ENCODE measurements at regions not wholly inside any gene's neighbourhood (a gene's known extent, or its start where the extent isn't known, plus 50 kb on each side); places are given as distances from the start of the nearest gene placed in this dataset.

DNA sequence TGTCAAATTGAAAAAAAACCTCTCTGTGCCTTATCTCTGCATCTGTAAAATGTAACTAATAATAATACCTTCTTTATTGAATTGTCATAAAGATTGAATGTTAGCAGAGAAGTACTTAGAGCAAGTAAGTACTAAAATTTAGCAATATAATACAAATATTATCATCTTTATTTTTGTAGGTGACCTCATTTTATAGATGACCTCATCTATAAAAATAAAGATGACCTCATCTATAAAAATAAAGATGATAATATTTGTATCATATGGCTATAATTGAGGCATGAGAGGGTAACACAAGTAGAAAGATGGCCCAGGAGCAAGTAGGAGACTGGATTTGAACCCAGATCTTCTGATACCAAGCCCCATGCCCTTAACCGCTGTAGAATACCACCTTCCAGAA, 193.2 kb upstream of the FOXD3 start:
- Histone ChIP-seq H3K36me3 (replicated peaks; ENCODE audit: control insufficient read depth, insufficient read depth, low read length) (no peaks in the 10 kb centered on the region), H3K4me3 (ENCODE audit: insufficient read depth, low read depth, low read length) (no peak overlapping the region), H3K27me3 (ENCODE audit: control insufficient read depth, insufficient read depth, low read length) (no peaks in the 10 kb centered on the region)
- DNase-seq, result no peak

DNA sequence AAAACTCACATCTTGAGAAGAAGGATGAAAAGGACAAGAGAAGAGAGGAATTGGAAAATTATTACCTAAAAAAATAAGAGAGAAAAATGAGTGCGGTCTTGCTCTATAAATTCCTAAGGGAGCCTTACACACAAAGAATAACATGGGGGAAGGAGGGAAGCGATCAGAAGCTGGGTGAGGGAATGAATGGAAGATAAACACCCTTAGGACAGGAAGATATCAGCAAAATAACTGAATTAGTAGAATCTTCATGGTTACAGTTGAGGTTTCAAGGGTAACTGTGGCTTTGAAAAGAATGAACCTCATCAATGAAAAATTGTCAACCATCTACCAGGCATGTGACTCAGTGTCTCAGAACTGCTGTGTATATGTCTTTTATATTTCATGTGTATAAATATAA, 192.5 kb upstream of the FOXD3 start:
- no peaks in the 10 kb centered on the region for H3K36me3 ChIP-seq (replicated peaks; ENCODE audit: control insufficient read depth, insufficient read depth, low read length)
- DNase-seq, result no peak

DNA sequence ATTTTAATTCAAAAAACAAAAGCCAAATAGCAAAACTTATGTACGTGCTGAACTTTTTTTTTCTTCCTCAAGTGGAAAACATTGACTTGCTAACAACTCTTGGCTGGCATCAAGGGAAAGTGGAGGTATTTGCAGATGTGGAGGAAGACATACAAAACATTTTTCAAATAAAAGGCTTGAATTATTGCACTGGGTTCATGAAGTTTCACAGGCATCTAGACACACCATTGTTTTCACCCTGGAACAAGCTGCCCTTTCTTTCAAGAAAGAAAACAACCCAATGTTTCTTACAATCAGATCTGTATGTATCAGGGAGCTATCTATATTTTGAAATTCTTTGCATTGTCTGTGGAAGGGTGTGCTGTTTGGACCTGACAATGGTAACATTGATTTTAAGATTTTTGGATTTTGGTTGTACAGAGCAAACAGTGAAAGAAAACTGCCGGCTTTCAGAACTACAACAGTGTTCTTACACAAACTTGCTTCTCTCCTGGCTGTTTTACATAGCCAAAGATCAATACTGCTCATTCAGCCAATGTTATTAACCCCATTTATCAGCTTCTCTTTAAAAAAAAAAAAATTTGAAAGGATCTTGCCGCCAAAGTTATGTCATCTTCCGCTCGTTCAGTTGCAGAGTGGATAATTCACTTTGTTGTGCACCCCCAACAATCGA, 187.7 kb upstream of the FOXD3 start:
- no peak overlapping the region for H3K4me3 ChIP-seq (ENCODE audit: insufficient read depth, low read depth, low read length)
- no peak for DNase-seq
- no peaks in the 10 kb centered on the region for H3K27me3 ChIP-seq (ENCODE audit: control insufficient read depth, insufficient read depth, low read length)
- H3K36me3 ChIP-seq (replicated peaks; ENCODE audit: control insufficient read depth, insufficient read depth, low read length), result no peaks in the 10 kb centered on the region

More for the DNA sequence above, 192.5 kb upstream of the FOXD3 start:
- H3K4me3 ChIP-seq (ENCODE audit: insufficient read depth, low read depth, low read length), result no peak overlapping the region
- no peaks in the 10 kb centered on the region for H3K27me3 ChIP-seq (ENCODE audit: control insufficient read depth, insufficient read depth, low read length)

DNA sequence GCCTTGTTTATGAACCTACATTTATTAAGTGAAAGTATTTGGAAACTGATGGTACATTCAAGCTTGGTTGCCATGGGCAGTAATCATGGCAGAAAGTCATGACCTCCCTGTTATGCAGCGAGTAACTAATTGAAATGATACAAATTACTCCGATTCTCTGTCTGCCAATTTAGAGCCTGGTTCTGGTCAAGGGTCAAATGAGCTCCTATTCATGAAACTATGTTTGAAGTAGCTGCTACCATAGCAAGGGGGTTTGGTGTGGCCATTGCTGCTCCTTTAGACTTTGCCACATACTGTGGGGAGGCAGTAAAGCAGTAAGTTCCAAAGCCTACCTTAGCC, 187.2 kb upstream of the FOXD3 start:
- H3K4me3 ChIP-seq (ENCODE audit: insufficient read depth, low read depth, low read length), result no peak overlapping the region
- H3K36me3 ChIP-seq (replicated peaks; ENCODE audit: control insufficient read depth, insufficient read depth, low read length), result no peaks in the 10 kb centered on the region
- no peaks in the 10 kb centered on the region for H3K27me3 ChIP-seq (ENCODE audit: control insufficient read depth, insufficient read depth, low read length)
- DNase-seq, result no peak

- no peak overlapping the region for H3K4me3 ChIP-seq (ENCODE audit: insufficient read depth, low read depth, low read length)
- no peaks in the 10 kb centered on the region for H3K27me3 ChIP-seq (ENCODE audit: control insufficient read depth, insufficient read depth, low read length)
- no peaks in the 10 kb centered on the region for H3K36me3 ChIP-seq (replicated peaks; ENCODE audit: control insufficient read depth, insufficient read depth, low read length)
- no peak for DNase-seq
These were observed 186.6 kb upstream of the FOXD3 start for GRCh38 chr1:63135801-63136200.

GRCh38 chr1:63142001-63142400, 180.4 kb upstream of the FOXD3 start:
- H3K27me3 ChIP-seq (ENCODE audit: control insufficient read depth, insufficient read depth, low read length), result no peaks in the 10 kb centered on the region
- no peak for DNase-seq
- H3K4me3 ChIP-seq (ENCODE audit: insufficient read depth, low read depth, low read length), result no peak overlapping the region
- no peaks in the 10 kb centered on the region for H3K36me3 ChIP-seq (replicated peaks; ENCODE audit: control insufficient read depth, insufficient read depth, low read length)

DNA sequence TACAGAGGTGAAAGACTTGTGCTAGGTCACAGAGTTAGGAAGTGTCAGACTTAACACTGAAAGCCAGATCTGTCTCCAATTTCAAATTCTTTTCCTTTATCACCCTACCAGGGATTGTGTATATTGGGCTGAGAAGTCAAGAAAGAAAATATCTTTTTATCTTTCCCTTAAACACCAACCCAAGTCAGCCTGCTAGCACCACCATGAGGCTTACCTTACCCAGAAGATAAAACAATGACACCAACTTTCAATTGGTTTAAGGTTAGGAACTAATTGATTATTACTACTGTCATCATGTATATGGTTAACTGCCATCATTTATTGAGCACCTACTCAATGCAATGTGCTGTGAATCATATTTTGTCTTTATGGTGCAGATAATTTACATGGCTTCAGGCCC, 178.9 kb upstream of the FOXD3 start:
- no peak for DNase-seq
- Histone ChIP-seq H3K36me3 (replicated peaks; ENCODE audit: control insufficient read depth, insufficient read depth, low read length) (no peaks in the 10 kb centered on the region), H3K27me3 (ENCODE audit: control insufficient read depth, insufficient read depth, low read length) (no peaks in the 10 kb centered on the region), H3K4me3 (ENCODE audit: insufficient read depth, low read depth, low read length) (no peak overlapping the region)

DNA sequence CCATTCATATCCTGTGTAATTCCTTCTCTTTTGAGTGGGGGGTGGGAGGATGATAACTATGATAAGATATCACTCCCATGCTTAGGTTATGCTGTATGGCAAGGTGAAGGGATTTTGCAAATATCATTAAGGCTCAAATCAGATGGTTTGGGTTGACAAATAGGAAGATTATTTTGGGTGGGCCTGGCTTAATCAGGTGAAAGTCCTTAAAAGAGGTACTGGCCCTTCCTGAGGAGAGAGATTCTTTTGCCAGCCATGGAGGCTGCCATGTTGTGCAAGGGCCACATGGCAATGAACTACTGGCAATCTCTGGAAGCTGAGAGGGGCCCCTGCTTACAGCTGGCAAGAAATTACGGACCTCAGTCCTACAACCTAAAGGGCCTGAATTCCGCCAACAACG, 174.6 kb upstream of the FOXD3 start:
- no peak for DNase-seq
- H3K36me3 ChIP-seq (replicated peaks; ENCODE audit: control insufficient read depth, insufficient read depth, low read length), result no peaks in the 10 kb centered on the region
- H3K27me3 ChIP-seq (ENCODE audit: control insufficient read depth, insufficient read depth, low read length), result no peaks in the 10 kb centered on the region
- no peak overlapping the region for H3K4me3 ChIP-seq (ENCODE audit: insufficient read depth, low read depth, low read length)

GRCh38 chr1:63148825-63149645, 173.3 kb upstream of the FOXD3 start:
- no peaks in the 10 kb centered on the region for H3K36me3 ChIP-seq (replicated peaks; ENCODE audit: control insufficient read depth, insufficient read depth, low read length)
- no peak overlapping the region for H3K4me3 ChIP-seq (ENCODE audit: insufficient read depth, low read depth, low read length)
- peak; percentile 40 for DNase-seq
- H3K27me3 ChIP-seq (ENCODE audit: control insufficient read depth, insufficient read depth, low read length), result no peaks in the 10 kb centered on the region

DNA sequence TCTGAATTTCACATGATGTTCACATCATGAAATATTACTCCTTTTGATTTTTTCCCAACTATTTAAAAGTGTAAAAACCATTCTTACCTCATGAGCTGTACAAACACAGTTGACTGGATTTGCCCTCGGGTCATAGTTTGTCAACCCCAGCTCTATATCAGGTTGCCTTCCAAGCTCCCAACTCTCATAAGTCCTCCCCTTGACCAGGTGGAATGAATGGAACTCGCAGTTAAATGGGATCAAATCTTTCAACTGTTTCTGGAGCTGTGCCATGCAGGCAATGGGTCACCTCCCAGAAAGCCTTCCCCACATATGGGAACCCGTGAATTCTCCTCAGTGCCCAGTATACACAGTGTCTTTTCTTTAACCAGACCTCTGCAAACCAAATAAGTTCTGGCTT, 169.8 kb upstream of the FOXD3 start:
- Histone ChIP-seq H3K36me3 (replicated peaks; ENCODE audit: control insufficient read depth, insufficient read depth, low read length) (no peaks in the 10 kb centered on the region), H3K27me3 (ENCODE audit: control insufficient read depth, insufficient read depth, low read length) (no peaks in the 10 kb centered on the region), H3K4me3 (ENCODE audit: insufficient read depth, low read depth, low read length) (no peak overlapping the region)
- DNase-seq, result no peak

GRCh38 chr1:63155437-63155836, 166.9 kb upstream of the FOXD3 start:
- no peaks in the 10 kb centered on the region; the same call in 1 of the 2 replicates for H3K27me3 ChIP-seq (ENCODE audit: control insufficient read depth, insufficient read depth, low read length)
- no peaks in the 10 kb centered on the region for H3K36me3 ChIP-seq (replicated peaks; ENCODE audit: control insufficient read depth, insufficient read depth, low read length)
- no peak overlapping the region for H3K4me3 ChIP-seq (ENCODE audit: insufficient read depth, low read depth, low read length)
- DNase-seq, result no peak

DNA sequence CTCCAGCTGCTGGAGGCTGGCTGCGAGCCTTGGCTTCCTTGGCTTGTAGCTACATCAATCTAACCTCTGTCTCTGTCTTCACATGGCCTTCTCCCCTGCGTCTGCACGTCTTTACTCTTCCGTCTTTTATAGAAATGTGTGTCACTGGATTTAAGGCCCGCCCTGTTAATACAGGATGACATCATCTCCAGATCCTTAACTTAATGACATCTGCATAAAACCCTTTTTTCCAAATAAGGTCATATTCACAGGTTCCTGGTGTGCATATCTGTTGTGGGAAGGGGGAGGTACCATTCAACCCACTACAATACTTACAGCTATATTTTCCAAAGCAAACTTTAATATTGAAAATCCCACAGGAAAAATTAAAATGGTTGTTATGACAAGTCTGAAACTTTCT, 165.3 kb upstream of the FOXD3 start:
- Histone ChIP-seq H3K4me3 (ENCODE audit: insufficient read depth, low read depth, low read length) (no peak overlapping the region), H3K27me3 (ENCODE audit: control insufficient read depth, insufficient read depth, low read length) (no peaks in the 10 kb centered on the region; the same call in 1 of the 2 replicates), H3K36me3 (replicated peaks; ENCODE audit: control insufficient read depth, insufficient read depth, low read length) (no peaks in the 10 kb centered on the region)
- no peak for DNase-seq

- no peaks in the 10 kb centered on the region; the same call in 1 of the 2 replicates for H3K27me3 ChIP-seq (ENCODE audit: control insufficient read depth, insufficient read depth, low read length)
- H3K36me3 ChIP-seq (replicated peaks; ENCODE audit: control insufficient read depth, insufficient read depth, low read length), result no peaks in the 10 kb centered on the region
- no peak overlapping the region for H3K4me3 ChIP-seq (ENCODE audit: insufficient read depth, low read depth, low read length)
- no peak for DNase-seq
These were observed 153.3 kb upstream of the FOXD3 start for GRCh38 chr1:63169057-63169456.

GRCh38 chr1:63173161-63173560, 149.2 kb upstream of the FOXD3 start:
- no peak for DNase-seq
- Histone ChIP-seq H3K4me3 (ENCODE audit: insufficient read depth, low read depth, low read length) (no peak overlapping the region), H3K36me3 (replicated peaks; ENCODE audit: control insufficient read depth, insufficient read depth, low read length) (no peaks in the 10 kb centered on the region), H3K27me3 (ENCODE audit: control insufficient read depth, insufficient read depth, low read length) (no peaks in the 10 kb centered on the region; the same call in 1 of the 2 replicates)

DNA sequence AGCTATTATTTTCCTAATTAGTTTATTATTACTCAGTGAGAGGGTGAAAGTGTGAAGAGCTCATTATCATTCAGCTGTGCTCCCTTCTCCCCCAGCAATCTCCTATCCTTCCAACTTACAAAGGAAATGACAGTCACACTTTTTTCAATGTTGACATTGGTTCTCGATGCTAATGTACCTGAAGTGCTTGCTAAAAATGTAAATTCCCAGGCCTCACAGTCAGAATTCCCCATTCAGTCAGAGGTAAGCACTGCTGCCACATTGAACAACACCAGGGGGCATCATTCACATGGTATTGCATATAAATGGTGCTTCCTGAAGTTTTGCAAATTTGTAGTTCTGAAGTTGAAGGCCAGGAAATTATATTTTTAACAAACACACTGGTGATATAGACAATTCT, 132.7 kb upstream of the FOXD3 start:
- DNase-seq, result peak; percentile 32
- Histone ChIP-seq H3K27me3 (ENCODE audit: control insufficient read depth, insufficient read depth, low read length) (peaks cover 7% of the 10 kb centered on the region; the same call in 1 of the 2 replicates), H3K36me3 (replicated peaks; ENCODE audit: control insufficient read depth, insufficient read depth, low read length) (no peaks in the 10 kb centered on the region), H3K4me3 (ENCODE audit: insufficient read depth, low read depth, low read length) (no peak overlapping the region)

Measured in H7 (cell line).